Peyer's patch (tissue), 4 donors: ENCODE measurements at regions not wholly inside any gene's neighbourhood (a gene's known extent, or its start where the extent isn't known, plus 50 kb on each side); places are given as distances from the start of the nearest gene placed in this dataset.
"Not testable (repeated sequence)": the region's sequence is repeated elsewhere in the genome, so short reads cannot be mapped to it uniquely, and the experiment has no call there.

Source experiments
- DNase-seq, 3 donors: peaks; one replicate each; pipeline ENCODE4 v3.0.0-alpha.2; 2017 to 2019
- H3K27ac ChIP-seq, 4 donors: fragments of 200-600 bp; sonication (generic); one replicate each; pipeline ENCODE4 v1.5.1; 2016 to 2019
- H3K27me3 ChIP-seq, 2 donors: fragments of 200-600 bp; sonication (generic); one replicate each; pipeline ENCODE4 v1.5.1; 2019
- H3K36me3 ChIP-seq, 3 donors: fragments of 200-600 bp; sonication (generic); one replicate each; pipeline ENCODE4 v1.5.1; 2016 to 2019
- H3K4me1 ChIP-seq, 4 donors: fragments of 200-600 bp; sonication (generic); one replicate each; pipeline ENCODE4 v1.5.1; 2016 to 2019
- H3K4me3 ChIP-seq, 4 donors: fragments of 200-600 bp; sonication (generic); 1 replicate in 3 of 4; 2 replicates in 1 of 4; pipeline ENCODE4 v1.5.1; 2016 to 2019; ENCODE audit warnings: mild to moderate bottlenecking in 1 of 4
- H3K9me3 ChIP-seq, 4 donors: fragments of 200-600 bp; sonication (generic); one replicate each; pipeline ENCODE4 v1.5.1; 2016 to 2019; ENCODE audit warnings: mild to moderate bottlenecking in 1 of 4

- H3K27ac ChIP-seq, H3K4me1 ChIP-seq, H3K9me3 ChIP-seq, H3K27me3 ChIP-seq, H3K4me3 ChIP-seq, DNase-seq: not testable (repeated sequence)
- H3K36me3 ChIP-seq, result peaks cover 0 to 33% (median 0%) of the 10 kb centered on the region in 3 donors
These were observed 118.3 kb downstream of the LRRC37A3 start for GRCh38 chr17:64800987-64801386.

- DNase-seq, result peak in 1 of 3 donors; percentile 30
- not testable (repeated sequence) for H3K4me3 ChIP-seq
These were observed 118.8 kb downstream of the LRRC37A3 start for GRCh38 chr17:64800361-64800895.

GRCh38 chr17:64799543-64800188, 119.6 kb downstream of the LRRC37A3 start:
- not testable (repeated sequence) for H3K4me1 ChIP-seq, H3K27me3 ChIP-seq, H3K27ac ChIP-seq, H3K9me3 ChIP-seq, H3K4me3 ChIP-seq
- H3K36me3 ChIP-seq, result peaks cover 0 to 33% (median 0%) of the 10 kb centered on the region in 3 donors
- DNase-seq, result peak in 1 of 3 donors; percentile 15

More at GRCh38 chr17:64800361-64800895, 118.8 kb downstream of the LRRC37A3 start:
- H3K27me3 ChIP-seq, H3K9me3 ChIP-seq, H3K4me1 ChIP-seq, H3K27ac ChIP-seq: not testable (repeated sequence)
- peaks cover 0 to 33% (median 0%) of the 10 kb centered on the region in 3 donors for H3K36me3 ChIP-seq

- peak overlapping the region in 1 of 4 donors; percentile 25 for H3K27ac ChIP-seq
- DNase-seq, H3K4me1 ChIP-seq, H3K4me3 ChIP-seq, H3K9me3 ChIP-seq, H3K27me3 ChIP-seq: not testable (repeated sequence)
- H3K36me3 ChIP-seq, result peaks cover 0 to 37% (median 0%) of the 10 kb centered on the region in 3 donors
These were observed 120.3 kb downstream of the LRRC37A3 start for GRCh38 chr17:64798961-64799360.

- H3K9me3 ChIP-seq, H3K27me3 ChIP-seq, H3K4me3 ChIP-seq, H3K4me1 ChIP-seq: not testable (repeated sequence)
- DNase-seq, result peak; percentile 18 to 70 (median 59)
- Histone ChIP-seq H3K36me3 (peaks cover 0 to 33% (median 0%) of the 10 kb centered on the region in 3 donors), H3K27ac (peak overlapping the region in 1 of 4 donors; percentile 25)
These were observed 120.8 kb downstream of the LRRC37A3 start for GRCh38 chr17:64798489-64798790.

GRCh38 chr17:64797746-64798488, 121.4 kb downstream of the LRRC37A3 start:
- H3K36me3 ChIP-seq, result peaks cover 0 to 28% (median 0%) of the 10 kb centered on the region in 3 donors
- peak in 1 of 3 donors; percentile 35 for DNase-seq

GRCh38 chr17:64795342-64795741, 123.9 kb downstream of the LRRC37A3 start:
- H3K27ac ChIP-seq, H3K4me1 ChIP-seq, H3K27me3 ChIP-seq, H3K4me3 ChIP-seq, H3K9me3 ChIP-seq: not testable (repeated sequence)
- peak in 1 of 3 donors; percentile 15 for DNase-seq
- peaks cover 0 to 23% (median 0%) of the 10 kb centered on the region in 3 donors for H3K36me3 ChIP-seq

More at GRCh38 chr17:64797746-64798488, 121.4 kb downstream of the LRRC37A3 start:
- not testable (repeated sequence) for H3K4me1 ChIP-seq, H3K4me3 ChIP-seq, H3K27me3 ChIP-seq, H3K9me3 ChIP-seq, H3K27ac ChIP-seq

- H3K9me3 ChIP-seq, H3K4me3 ChIP-seq, H3K4me1 ChIP-seq, H3K27ac ChIP-seq, H3K27me3 ChIP-seq: not testable (repeated sequence)
- peak in 1 of 3 donors; percentile 27 for DNase-seq
- peaks cover 0 to 22% (median 0%) of the 10 kb centered on the region in 3 donors for H3K36me3 ChIP-seq
These were observed 124.6 kb downstream of the LRRC37A3 start for GRCh38 chr17:64794548-64795274.

GRCh38 chr17:64794113-64794512, 125.2 kb downstream of the LRRC37A3 start:
- not testable (repeated sequence) for H3K27ac ChIP-seq, H3K27me3 ChIP-seq, H3K4me1 ChIP-seq, H3K9me3 ChIP-seq, H3K4me3 ChIP-seq
- peak in 1 of 3 donors; percentile 27 for DNase-seq
- peaks cover 0 to 22% (median 0%) of the 10 kb centered on the region in 3 donors for H3K36me3 ChIP-seq

GRCh38 chr17:64792793-64793575, 126.3 kb downstream of the LRRC37A3 start:
- not testable (repeated sequence) for H3K9me3 ChIP-seq, DNase-seq, H3K27ac ChIP-seq, H3K4me1 ChIP-seq, H3K27me3 ChIP-seq, H3K4me3 ChIP-seq
- H3K36me3 ChIP-seq, result peaks cover 0 to 21% (median 0%) of the 10 kb centered on the region in 3 donors

- H3K4me3 ChIP-seq, H3K27me3 ChIP-seq, H3K9me3 ChIP-seq, DNase-seq, H3K4me1 ChIP-seq, H3K27ac ChIP-seq: not testable (repeated sequence)
- peaks cover 0 to 18% (median 0%) of the 10 kb centered on the region in 3 donors for H3K36me3 ChIP-seq
These were observed 127.0 kb downstream of the LRRC37A3 start for GRCh38 chr17:64792276-64792675.

GRCh38 chr17:64791691-64792090, 127.6 kb downstream of the LRRC37A3 start:
- peaks cover 0 to 20% (median 0%) of the 10 kb centered on the region in 3 donors for H3K36me3 ChIP-seq
- H3K9me3 ChIP-seq, H3K4me3 ChIP-seq, H3K4me1 ChIP-seq, H3K27me3 ChIP-seq, H3K27ac ChIP-seq, DNase-seq: not testable (repeated sequence)

- not testable (repeated sequence) for H3K4me3 ChIP-seq, H3K27me3 ChIP-seq, H3K9me3 ChIP-seq, H3K4me1 ChIP-seq, H3K27ac ChIP-seq, DNase-seq
- peaks cover 0 to 23% (median 0%) of the 10 kb centered on the region in 3 donors for H3K36me3 ChIP-seq
These were observed 128.1 kb downstream of the LRRC37A3 start for GRCh38 chr17:64791226-64791625.

- H3K27me3 ChIP-seq, DNase-seq, H3K4me3 ChIP-seq, H3K4me1 ChIP-seq, H3K27ac ChIP-seq, H3K9me3 ChIP-seq: not testable (repeated sequence)
- peaks cover 0 to 28% (median 0%) of the 10 kb centered on the region in 3 donors for H3K36me3 ChIP-seq
These were observed 128.6 kb upstream of the SMURF2 start for GRCh38 chr17:64790690-64791089.
